ENCODE measurements at regions not wholly inside any gene's neighbourhood (a gene's known extent, or its start where the extent isn't known, plus 50 kb on each side); places are given as distances from the start of the nearest gene placed in this dataset.

DNA sequence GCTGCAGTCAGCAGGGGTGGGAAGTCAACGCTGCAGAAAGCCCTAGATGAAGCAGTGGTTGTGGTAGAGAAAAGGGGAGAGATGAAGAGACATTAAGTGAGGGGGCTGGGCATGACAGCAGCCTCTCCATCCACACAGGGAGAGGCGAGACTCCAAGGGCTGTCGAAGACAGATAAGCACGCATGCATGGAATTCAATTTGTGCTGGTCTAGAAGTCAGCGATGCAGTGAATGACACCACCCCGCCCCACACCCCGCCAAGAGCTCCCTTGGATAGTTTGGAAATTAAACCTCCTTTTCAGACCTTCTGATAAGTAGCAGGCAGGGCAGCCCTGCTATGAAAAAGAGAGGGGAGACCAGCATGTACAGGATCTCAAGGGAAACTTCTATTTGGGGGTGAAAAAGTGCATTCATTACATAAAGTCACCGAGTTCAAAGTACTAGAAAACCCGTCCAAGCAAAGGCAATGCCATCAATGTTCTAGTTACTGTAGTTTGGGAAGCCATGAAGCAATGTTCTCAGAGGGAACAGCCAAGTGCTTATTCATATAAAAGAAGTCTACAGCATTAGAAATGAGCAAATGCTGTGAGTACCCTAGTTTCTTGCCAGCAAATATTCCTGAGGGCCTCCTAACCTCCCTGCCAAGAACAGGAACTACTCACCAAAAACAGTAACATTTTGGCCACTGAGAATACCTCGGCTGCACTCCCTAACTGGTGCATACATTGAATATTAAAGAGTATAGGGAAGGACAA lies 152.3 kb upstream of the ANXA10 start:
- H3K27me3 Mint-ChIP-seq (ENCODE audit: insufficient read depth, unreplicated experiment), result no peaks in the 10 kb centered on the region
- intact Hi-C loops (cut with micrococcal nuclease; ENCODE audit: unreplicated experiment), result no loop called here
- BruUV-seq (replicated peaks), result no TSS peak
- H3K27me3 ChIP-seq (replicated peaks; ENCODE audit: control insufficient read depth, insufficient read depth, low read length), result no peaks in the 10 kb centered on the region
- POLR2A ChIA-PET, result no interaction called here
- CTCF ChIA-PET, result no interaction called here
- H3K4me1 ChIP-seq, result no peaks in the 10 kb centered on the region
- H3K4me1 Mint-ChIP-seq (ENCODE audit: low read depth, unreplicated experiment), result no peaks in the 10 kb centered on the region
- H3K36me3 Mint-ChIP-seq (ENCODE audit: insufficient read depth, unreplicated experiment), result no peaks in the 10 kb centered on the region
- TF ChIP-seq, protein P1, sequence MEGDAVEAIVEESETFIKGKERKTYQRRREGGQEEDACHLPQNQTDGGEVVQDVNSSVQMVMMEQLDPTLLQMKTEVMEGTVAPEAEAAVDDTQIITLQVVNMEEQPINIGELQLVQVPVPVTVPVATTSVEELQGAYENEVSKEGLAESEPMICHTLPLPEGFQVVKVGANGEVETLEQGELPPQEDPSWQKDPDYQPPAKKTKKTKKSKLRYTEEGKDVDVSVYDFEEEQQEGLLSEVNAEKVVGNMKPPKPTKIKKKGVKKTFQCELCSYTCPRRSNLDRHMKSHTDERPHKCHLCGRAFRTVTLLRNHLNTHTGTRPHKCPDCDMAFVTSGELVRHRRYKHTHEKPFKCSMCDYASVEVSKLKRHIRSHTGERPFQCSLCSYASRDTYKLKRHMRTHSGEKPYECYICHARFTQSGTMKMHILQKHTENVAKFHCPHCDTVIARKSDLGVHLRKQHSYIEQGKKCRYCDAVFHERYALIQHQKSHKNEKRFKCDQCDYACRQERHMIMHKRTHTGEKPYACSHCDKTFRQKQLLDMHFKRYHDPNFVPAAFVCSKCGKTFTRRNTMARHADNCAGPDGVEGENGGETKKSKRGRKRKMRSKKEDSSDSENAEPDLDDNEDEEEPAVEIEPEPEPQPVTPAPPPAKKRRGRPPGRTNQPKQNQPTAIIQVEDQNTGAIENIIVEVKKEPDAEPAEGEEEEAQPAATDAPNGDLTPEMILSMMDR (IDR thresholded peaks at IDR 0.05; ENCODE audit: insufficient read depth in 1 of 2, low read depth in 1 of 2, low read length in 1 of 2, severe bottlenecking in 1 of 2, unreplicated experiment in 1 of 2), result no peak
- H3K4me3 Mint-ChIP-seq (ENCODE audit: unreplicated experiment), result no peak overlapping the region
- no peak for DNase-seq
- no peaks in the 10 kb centered on the region for H3K9me3 Mint-ChIP-seq (ENCODE audit: unreplicated experiment)
- no peak overlapping the region for H3K27ac Mint-ChIP-seq (ENCODE audit: unreplicated experiment)
- no peaks in the 10 kb centered on the region for H3K9me3 ChIP-seq
- no peaks in the 10 kb centered on the region for H3K36me3 ChIP-seq (ENCODE audit: control insufficient read depth, insufficient read depth, low read length)
- H3K4me3 ChIP-seq (ENCODE audit: low read depth, low read length), result no peak overlapping the region

DNA sequence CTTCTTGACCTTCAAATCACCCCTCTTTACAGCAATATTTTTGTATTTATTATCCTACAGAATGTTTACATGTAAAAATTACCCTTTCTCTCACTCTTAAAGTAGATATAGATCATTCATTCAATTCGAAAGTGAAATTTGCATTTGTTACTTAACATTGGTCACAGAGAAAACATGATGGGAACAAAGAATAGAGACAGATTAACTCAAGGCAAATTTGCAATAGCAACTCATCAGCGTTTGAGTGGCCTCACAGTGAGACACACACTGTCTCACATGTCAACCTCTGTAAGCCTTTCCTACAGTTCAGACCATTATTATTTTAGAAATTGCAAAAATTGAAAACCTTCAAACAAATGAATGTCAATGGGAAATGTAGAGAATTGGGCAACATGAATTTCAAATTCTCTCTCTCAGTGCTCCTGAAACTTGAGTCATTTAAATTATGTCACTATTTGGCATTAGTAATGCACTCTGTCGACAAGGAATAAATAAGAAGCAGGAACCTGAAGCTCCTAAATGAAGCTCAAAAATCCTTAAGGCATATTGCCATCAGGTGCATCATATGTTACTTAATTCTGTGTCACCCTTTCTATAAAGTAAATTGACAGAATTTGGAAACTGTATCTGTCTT lies 148.3 kb upstream of the ANXA10 start:
- H3K36me3 Mint-ChIP-seq (ENCODE audit: insufficient read depth, unreplicated experiment), result no peaks in the 10 kb centered on the region
- no peak for DNase-seq
- no TSS peak for BruUV-seq (replicated peaks)
- no peak overlapping the region for H3K4me3 Mint-ChIP-seq (ENCODE audit: unreplicated experiment)
- Histone ChIP-seq H3K9me3 (no peaks in the 10 kb centered on the region), H3K36me3 (ENCODE audit: control insufficient read depth, insufficient read depth, low read length) (no peaks in the 10 kb centered on the region), H3K4me3 (ENCODE audit: low read depth, low read length) (no peak overlapping the region), H3K4me1 (no peaks in the 10 kb centered on the region), H3K27me3 (replicated peaks; ENCODE audit: control insufficient read depth, insufficient read depth, low read length) (no peaks in the 10 kb centered on the region)
- intact Hi-C loops (cut with micrococcal nuclease; ENCODE audit: unreplicated experiment), result no loop called here
- no peaks in the 10 kb centered on the region for H3K4me1 Mint-ChIP-seq (ENCODE audit: low read depth, unreplicated experiment)
- no peaks in the 10 kb centered on the region for H3K9me3 Mint-ChIP-seq (ENCODE audit: unreplicated experiment)
- H3K27ac Mint-ChIP-seq (ENCODE audit: unreplicated experiment), result no peak overlapping the region
- TF ChIP-seq, protein P1 (IDR thresholded peaks at IDR 0.05; ENCODE audit: insufficient read depth in 1 of 2, low read depth in 1 of 2, low read length in 1 of 2, severe bottlenecking in 1 of 2, unreplicated experiment in 1 of 2), result no peak
- CTCF ChIA-PET, result no interaction called here
- H3K27me3 Mint-ChIP-seq (ENCODE audit: insufficient read depth, unreplicated experiment), result no peaks in the 10 kb centered on the region
- POLR2A ChIA-PET, result no interaction called here

DNA sequence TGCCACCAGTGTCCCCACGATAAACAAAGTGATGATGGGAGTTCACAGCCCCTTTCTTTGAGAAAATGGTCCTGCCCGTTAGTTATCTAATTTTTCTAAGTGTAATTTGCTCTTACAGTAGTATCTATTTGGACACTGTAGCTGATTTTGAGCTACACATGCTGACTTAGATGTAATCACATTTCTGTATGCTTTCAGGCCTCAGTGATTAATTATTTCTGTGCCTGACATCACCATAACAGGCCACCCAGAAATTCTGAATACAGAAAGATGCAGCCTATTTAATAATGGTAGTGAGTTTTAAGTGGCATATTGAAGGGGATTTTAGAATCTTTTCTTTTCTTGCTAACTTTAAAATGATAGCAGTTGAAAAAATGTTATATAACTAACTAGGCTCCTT lies 147.6 kb upstream of the ANXA10 start:
- intact Hi-C loops (cut with micrococcal nuclease; ENCODE audit: unreplicated experiment), result no loop called here
- TF ChIP-seq, protein P1 (IDR thresholded peaks at IDR 0.05; ENCODE audit: insufficient read depth in 1 of 2, low read depth in 1 of 2, low read length in 1 of 2, severe bottlenecking in 1 of 2, unreplicated experiment in 1 of 2), result no peak
- no peak for DNase-seq
- H3K27me3 ChIP-seq (replicated peaks; ENCODE audit: control insufficient read depth, insufficient read depth, low read length), result no peaks in the 10 kb centered on the region
- Mint-ChIP-seq H3K9me3 (ENCODE audit: unreplicated experiment) (no peaks in the 10 kb centered on the region), H3K4me1 (ENCODE audit: low read depth, unreplicated experiment) (no peaks in the 10 kb centered on the region), H3K27me3 (ENCODE audit: insufficient read depth, unreplicated experiment) (no peaks in the 10 kb centered on the region), H3K27ac (ENCODE audit: unreplicated experiment) (no peak overlapping the region), H3K4me3 (ENCODE audit: unreplicated experiment) (no peak overlapping the region), H3K36me3 (ENCODE audit: insufficient read depth, unreplicated experiment) (no peaks in the 10 kb centered on the region)
- no peaks in the 10 kb centered on the region for H3K36me3 ChIP-seq (ENCODE audit: control insufficient read depth, insufficient read depth, low read length)
- no peaks in the 10 kb centered on the region for H3K9me3 ChIP-seq
- no peaks in the 10 kb centered on the region for H3K4me1 ChIP-seq
- ChIA-PET POLR2A (no interaction called here), CTCF (no interaction called here)
- BruUV-seq (replicated peaks), result no TSS peak
- H3K4me3 ChIP-seq (ENCODE audit: low read depth, low read length), result no peak overlapping the region

Data from Caco-2 (cell line).